H54 (cell line): ENCODE measurements at regions not wholly inside any gene's neighbourhood (a gene's known extent, or its start where the extent isn't known, plus 50 kb on each side); places are given as distances from the start of the nearest gene placed in this dataset.

Experiments used
- DNase-seq: peaks from one replicate; pipeline ENCODE4 v3.0.0; 2011; ENCODE audit warnings: low spot score, mixed read lengths; ENCODE audit not compliant: insufficient read length
- FAIRE-seq: peaks from 3 replicates; lab custom pipeline; 2011; peaks lifted over from hg19 to GRCh38; lab: Jason Lieb, UNC
- POLR2A ChIP-seq: IDR thresholded peaks from 2 replicates; pipeline ENCODE4 v1.6.1; 2011; ENCODE audit warnings: low read depth, mild to moderate bottlenecking, low read length

GRCh38 chr6:147063469-147064031 lies 140.7 kb upstream of the STXBP5 start:
- DNase-seq (peak; percentile 8), FAIRE-seq (peak; percentile 80)
- TF ChIP-seq POLR2A = no peak

GRCh38 chr6:147065786-147066185 lies 138.4 kb upstream of the STXBP5 start:
- no peak for FAIRE-seq
- no peak for DNase-seq
- TF ChIP-seq POLR2A = no peak

GRCh38 chr6:147067184-147067583 lies 137.0 kb upstream of the STXBP5 start:
- no peak for TF ChIP-seq POLR2A
- FAIRE-seq (no peak), DNase-seq (no peak)

- DNase-seq = no peak
- no peak for FAIRE-seq
- no peak for TF ChIP-seq POLR2A
Observed at GRCh38 chr6:147071776-147072175, 132.4 kb upstream of the STXBP5 start.

GRCh38 chr6:147075381-147075780 lies 128.8 kb upstream of the STXBP5 start:
- no peak for TF ChIP-seq POLR2A
- FAIRE-seq (no peak), DNase-seq (no peak)

- DNase-seq (no peak), FAIRE-seq (no peak)
- no peak for TF ChIP-seq POLR2A
Observed at GRCh38 chr6:147077251-147077650, 127.0 kb upstream of the STXBP5 start.

- no peak for TF ChIP-seq POLR2A
- FAIRE-seq (no peak), DNase-seq (no peak)
Observed at GRCh38 chr6:147078106-147078505, 126.1 kb upstream of the STXBP5 start.

- no peak for DNase-seq
- FAIRE-seq = no peak
- TF ChIP-seq POLR2A = no peak
Observed at GRCh38 chr6:147078602-147079001, 125.6 kb upstream of the STXBP5 start.

- DNase-seq (no peak), FAIRE-seq (no peak)
- TF ChIP-seq POLR2A = no peak
Observed at GRCh38 chr6:147080225-147080624, 124.0 kb upstream of the STXBP5 start.

- TF ChIP-seq POLR2A = no peak
- no peak for FAIRE-seq
- DNase-seq = no peak
Observed at GRCh38 chr6:147081076-147081609, 123.1 kb upstream of the STXBP5 start.

GRCh38 chr6:147087641-147088040 lies 116.6 kb upstream of the STXBP5 start:
- TF ChIP-seq POLR2A = no peak
- no peak for FAIRE-seq
- DNase-seq = no peak

- no peak for DNase-seq
- TF ChIP-seq POLR2A = no peak
- no peak for FAIRE-seq
Observed at GRCh38 chr6:147088861-147089260, 115.4 kb upstream of the STXBP5 start.

GRCh38 chr6:147095316-147095715 lies 108.9 kb upstream of the STXBP5 start:
- FAIRE-seq (no peak), DNase-seq (no peak)
- no peak for TF ChIP-seq POLR2A

GRCh38 chr6:147099974-147100373 lies 104.2 kb upstream of the STXBP5 start:
- DNase-seq = peak; percentile 5
- no peak for FAIRE-seq
- no peak for TF ChIP-seq POLR2A

GRCh38 chr6:147103007-147103406 lies 101.2 kb upstream of the STXBP5 start:
- no peak for TF ChIP-seq POLR2A

GRCh38 chr6:147103694-147104093 lies 100.5 kb upstream of the STXBP5 start:
- TF ChIP-seq POLR2A = no peak
- DNase-seq = no peak

More at GRCh38 chr6:147103007-147103406, 101.2 kb upstream of the STXBP5 start:
- DNase-seq = no peak
- FAIRE-seq = no peak

More at GRCh38 chr6:147103694-147104093, 100.5 kb upstream of the STXBP5 start:
- no peak for FAIRE-seq
